Left renal cortex interstitium (tissue), 4 donors: ENCODE measurements at regions not wholly inside any gene's neighbourhood (a gene's known extent, or its start where the extent isn't known, plus 50 kb on each side); places are given as distances from the start of the nearest gene placed in this dataset.
"Not testable (repeated sequence)": the region's sequence is repeated elsewhere in the genome, so short reads cannot be mapped to it uniquely, and the experiment has no call there.

Experiments used
- DNase-seq, 4 donors: peaks; one replicate each; pipeline ENCODE4 v3.0.0-alpha.2; 2013; ENCODE audit warnings: low read depth in 4 of 4, low spot score in 2 of 4, missing footprints in 1 of 4

- no peak for DNase-seq
Observed at GRCh38 chr2:60259781-60260180, 293.7 kb downstream of the BCL11A start.

- no peak for DNase-seq
Observed at GRCh38 chr2:60252581-60253150, 300.8 kb downstream of the BCL11A start.

DNA sequence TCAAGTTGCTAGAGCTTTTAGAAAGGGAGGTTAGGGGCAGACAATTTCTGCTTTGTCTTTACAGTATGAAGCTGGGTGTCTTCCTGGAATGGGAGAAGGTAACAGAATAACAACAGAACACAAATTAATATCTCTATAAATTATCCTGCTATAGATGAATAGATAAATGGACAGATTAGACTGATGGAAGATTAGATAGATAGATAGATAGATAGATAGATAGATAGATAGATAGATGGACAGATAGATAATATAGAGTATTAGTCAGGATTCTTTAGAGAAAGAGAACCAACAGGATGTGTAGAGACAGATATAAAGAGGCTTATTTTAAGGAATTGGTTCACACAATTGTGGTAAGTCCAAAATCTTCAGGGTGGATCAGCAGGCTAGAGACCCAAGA, 302.2 kb downstream of the BCL11A start:
- DNase-seq = no peak

- DNase-seq = no peak
Observed at GRCh38 chr2:60249879-60250278, 303.6 kb downstream of the BCL11A start.

DNA sequence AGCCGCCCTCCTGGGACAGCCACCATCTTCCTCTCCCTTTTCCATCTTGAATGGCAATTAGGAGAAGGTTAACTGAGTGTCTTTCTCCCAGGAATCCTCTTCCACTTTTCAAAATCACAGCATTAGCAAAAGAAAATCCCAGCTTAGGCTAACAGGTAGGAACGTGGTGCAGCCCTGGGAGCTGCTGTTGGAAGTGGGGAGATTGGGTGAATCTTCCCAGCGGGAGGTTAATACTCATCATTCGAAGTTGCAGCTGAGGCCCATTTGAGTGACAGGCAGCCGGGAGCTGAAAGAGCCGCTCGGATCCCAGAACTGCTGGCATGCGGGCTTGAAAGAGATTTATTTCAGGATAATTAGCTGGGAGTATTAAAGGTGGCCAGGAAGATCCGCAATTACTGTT, 306.0 kb downstream of the BCL11A start:
- DNase-seq = no peak

DNA sequence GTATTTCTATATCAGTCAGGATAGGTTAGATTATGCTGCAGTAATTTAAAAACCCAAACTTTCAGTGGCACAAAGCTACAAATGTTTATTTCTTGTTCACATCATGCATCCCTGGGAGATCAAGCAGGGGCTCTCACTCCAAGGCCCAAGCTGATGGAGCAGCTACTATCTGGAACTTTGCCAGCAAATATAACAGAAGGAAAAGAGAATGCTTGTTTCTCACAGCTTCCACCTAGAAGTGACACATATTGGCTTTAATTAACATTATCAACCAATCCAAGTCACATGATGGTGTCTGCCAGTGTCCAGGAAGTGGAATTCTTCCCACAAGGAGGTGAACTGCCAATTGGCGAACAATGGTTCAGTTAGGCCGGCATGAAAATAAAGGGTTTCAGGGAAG, 306.9 kb downstream of the BCL11A start:
- no peak for DNase-seq

- DNase-seq = no peak
Observed at GRCh38 chr2:60234274-60234986, 319.0 kb downstream of the BCL11A start.

GRCh38 chr2:60230596-60230995, 322.9 kb downstream of the BCL11A start:
- DNase-seq = no peak

GRCh38 chr2:60230037-60230436, 323.4 kb downstream of the BCL11A start:
- no peak for DNase-seq

DNA sequence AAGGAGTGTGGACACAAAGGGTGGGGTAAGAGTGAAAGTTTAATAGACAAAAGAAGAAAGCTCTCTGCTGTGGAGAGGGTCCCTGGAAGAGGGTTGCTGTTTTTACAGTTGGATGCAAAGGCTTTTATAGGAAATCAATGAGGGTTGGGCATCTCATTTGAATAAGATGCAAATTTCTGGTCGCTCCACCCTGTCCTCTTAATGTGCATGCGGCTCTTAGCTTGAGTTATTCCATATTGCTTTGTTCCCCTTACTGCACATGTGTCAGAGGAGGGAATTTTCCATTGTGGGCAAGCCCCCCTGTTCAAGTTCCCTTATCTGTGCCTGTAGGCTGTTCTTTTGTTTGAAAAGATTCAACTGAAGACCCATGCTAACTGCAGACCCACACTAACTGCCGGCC, 326.5 kb downstream of the BCL11A start:
- DNase-seq = no peak

DNA sequence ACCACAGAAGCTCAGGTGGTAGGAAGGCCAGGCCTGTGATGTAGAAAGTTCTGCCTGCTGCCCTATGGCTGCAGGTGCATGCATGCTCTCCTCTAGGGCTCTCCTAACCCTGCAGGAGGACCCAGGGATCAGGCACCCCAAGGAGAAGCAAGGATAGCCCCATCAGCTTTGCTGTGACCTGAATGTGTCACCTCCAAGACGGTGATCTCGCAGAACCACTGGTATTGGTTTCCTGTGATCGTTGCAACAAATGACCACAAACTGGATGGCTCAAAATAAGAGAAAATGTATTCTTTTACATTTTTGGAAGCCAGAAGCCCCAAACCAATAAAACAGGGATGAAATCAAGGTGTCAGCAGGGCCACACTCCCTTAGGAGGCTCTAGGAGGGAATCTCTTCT, 327.3 kb downstream of the BCL11A start:
- no peak for DNase-seq

GRCh38 chr2:60223859-60224258, 329.6 kb downstream of the BCL11A start:
- no peak for DNase-seq

DNA sequence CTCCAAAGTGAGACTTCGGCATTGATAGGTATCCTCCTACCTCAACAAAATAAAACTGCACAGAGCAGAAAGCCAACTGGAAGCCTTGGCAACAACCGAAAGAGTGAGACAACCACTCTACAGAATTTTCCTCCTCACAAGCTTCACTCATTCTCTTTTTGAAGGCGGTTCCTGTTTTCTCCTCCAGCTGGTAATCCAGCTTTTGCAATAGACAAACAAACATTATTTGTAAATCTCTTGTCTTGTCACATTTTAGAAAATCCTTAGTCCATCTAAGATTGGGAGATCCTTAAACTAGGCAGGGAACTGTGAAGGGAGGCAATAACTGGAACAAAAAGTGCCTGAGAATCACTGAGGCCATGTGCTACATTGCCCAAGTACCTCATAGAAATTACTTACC, 332.4 kb downstream of the BCL11A start:
- DNase-seq = no peak

GRCh38 chr2:60219536-60219935, 333.9 kb downstream of the BCL11A start:
- no peak for DNase-seq

DNA sequence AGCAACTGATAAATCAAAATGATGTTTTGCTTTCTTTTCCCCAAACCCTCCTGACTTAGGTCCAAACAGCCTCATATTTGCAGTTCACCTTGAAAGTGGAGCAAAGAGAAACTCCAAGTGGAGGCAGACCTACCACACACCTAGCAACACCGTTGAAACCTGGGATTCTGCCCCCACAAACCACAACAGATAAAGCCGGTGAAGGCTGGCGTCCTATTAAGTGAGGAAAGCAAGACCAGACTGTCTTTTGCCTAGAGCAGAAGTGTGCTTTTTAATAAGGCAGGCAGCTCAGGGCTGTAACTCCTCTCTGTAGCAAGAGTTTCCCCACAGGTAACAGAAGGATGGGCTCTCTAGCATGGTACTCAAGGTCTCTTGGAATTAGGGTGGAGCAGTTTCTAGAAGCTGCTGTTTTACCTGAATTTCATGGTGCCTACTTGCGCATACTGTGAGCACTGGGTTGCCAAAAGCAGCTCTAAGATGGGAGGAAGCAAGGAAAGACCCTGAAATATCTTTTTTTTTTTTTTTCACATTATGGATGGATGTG, 336.9 kb downstream of the BCL11A start:
- DNase-seq = no peak

DNA sequence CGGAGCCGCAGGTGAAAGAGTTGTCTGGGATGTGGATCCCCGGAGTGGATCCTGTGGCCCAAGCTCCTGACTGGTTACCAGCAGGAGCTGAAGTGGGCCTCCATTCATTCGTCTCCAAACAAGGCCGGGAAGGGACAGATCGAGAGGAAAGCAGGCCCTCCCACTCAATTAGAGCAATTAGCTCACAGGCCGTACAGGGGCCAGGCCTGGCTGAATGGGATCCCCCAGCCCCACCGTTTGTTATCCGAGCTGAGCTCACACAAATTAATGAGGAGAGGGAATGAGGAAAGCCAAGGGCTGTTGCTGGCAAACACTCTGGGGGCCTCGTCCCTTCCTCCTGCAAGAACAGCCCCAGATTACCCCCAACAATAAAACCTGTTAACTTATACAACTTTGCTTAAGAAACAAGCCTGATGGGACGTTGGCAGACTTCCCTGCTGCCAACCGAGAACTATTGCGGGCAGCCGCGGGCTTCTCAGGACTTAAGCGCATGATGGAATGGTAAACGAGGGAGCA, 338.0 kb downstream of the BCL11A start:
- no peak for DNase-seq

GRCh38 chr2:60214626-60214875, 338.9 kb downstream of the BCL11A start:
- no peak for DNase-seq

GRCh38 chr2:60213865-60214625, 339.4 kb downstream of the BCL11A start:
- DNase-seq = no peak

- no peak for DNase-seq
Observed at GRCh38 chr2:60212181-60212945, 341.1 kb downstream of the BCL11A start.

- not testable (repeated sequence) for DNase-seq
Observed at GRCh38 chr2:60189006-60189405, 364.4 kb downstream of the BCL11A start.

DNA sequence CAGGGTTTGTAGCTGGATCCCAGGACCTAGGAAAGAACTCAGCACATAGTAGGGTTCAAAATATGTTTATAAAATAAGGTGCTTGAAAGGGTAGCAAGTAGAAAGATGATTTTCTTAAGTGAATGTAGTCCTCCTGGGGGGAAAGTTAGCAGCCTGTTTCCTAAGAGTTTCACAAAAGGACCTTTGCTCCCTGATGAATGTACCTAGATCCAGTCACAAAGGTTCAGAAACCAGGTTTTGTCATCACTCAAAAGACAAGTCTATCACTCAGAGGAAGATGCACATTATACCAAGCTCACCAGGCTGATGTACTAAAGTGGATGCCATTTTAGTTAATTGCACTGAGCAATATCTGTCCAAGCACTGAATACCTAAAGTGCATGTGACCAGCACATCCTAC, 378.2 kb downstream of the BCL11A start:
- no peak for DNase-seq
